ENCODE measurements at regions not wholly inside any gene's neighbourhood (a gene's known extent, or its start where the extent isn't known, plus 50 kb on each side); places are given as distances from the start of the nearest gene placed in this dataset.

DNA sequence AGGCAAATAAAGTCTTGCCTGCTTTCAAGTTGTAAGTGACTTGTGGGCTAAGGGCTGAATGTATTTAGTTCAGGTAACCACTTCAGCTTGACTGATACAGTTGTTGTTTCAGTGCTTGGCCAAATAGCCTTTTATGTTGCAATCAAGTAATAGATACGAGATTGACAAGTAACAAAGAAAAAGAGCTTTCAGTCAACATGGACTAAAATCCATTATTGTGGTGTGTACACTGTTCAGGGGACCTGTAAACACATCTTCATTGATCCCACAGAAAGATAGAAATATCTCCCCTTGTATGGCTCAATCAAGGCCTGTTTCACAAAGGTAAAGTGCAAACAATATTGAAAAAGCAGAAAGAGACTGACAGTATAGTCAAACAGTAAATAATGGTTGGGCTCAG is 224.8 kb upstream of the TMCO5A start:
- TF ChIP-seq POLR2A (IDR thresholded peaks at IDR 0.05; ENCODE audit: low read depth, low read length) (no peak), POLR2AphosphoS5 (IDR thresholded peaks at IDR 0.05; ENCODE audit: low read depth, low read length) (no peak), TAF1 (IDR thresholded peaks at IDR 0.05; ENCODE audit: borderline replicate concordance, low read depth, low read length) (no peak)
